Esophagus muscularis mucosa (tissue), 4 donors: ENCODE measurements at regions not wholly inside any gene's neighbourhood (a gene's known extent, or its start where the extent isn't known, plus 50 kb on each side); places are given as distances from the start of the nearest gene placed in this dataset.

Source experiments
- EP300 ChIP-seq: sonication (generic); formaldehyde crosslinking; IDR thresholded peaks from one replicate; pipeline ENCODE4 v1.6.1; 2017; ENCODE audit warnings: antibody characterized with exemption
- POLR2A ChIP-seq: fragments of 450-650 bp; IDR thresholded peaks from one replicate; pipeline ENCODE4 v1.6.1; 2017; ENCODE audit warnings: antibody characterized with exemption, moderate library complexity, mild to moderate bottlenecking, low read depth
- POLR2AphosphoS5 ChIP-seq, 2 donors: sonication (generic); formaldehyde crosslinking; IDR thresholded peaks; one replicate each; pipeline ENCODE4 v1.6.1; 2017; ENCODE audit warnings: antibody characterized with exemption in 2 of 2
- TF ChIP-seq, protein P1 (sequence below), 3 experiments: fragments of 200-600 bp in 2 of 3; fragments of 450-650 bp in 1 of 3; sonication (generic) in 2 of 3; IDR thresholded peaks; one replicate each; pipeline ENCODE4 v1.5.1; 2017 to 2019; ENCODE audit warnings: antibody characterized with exemption in 3 of 3, mild to moderate bottlenecking in 2 of 3, moderate library complexity in 1 of 3

DNA sequence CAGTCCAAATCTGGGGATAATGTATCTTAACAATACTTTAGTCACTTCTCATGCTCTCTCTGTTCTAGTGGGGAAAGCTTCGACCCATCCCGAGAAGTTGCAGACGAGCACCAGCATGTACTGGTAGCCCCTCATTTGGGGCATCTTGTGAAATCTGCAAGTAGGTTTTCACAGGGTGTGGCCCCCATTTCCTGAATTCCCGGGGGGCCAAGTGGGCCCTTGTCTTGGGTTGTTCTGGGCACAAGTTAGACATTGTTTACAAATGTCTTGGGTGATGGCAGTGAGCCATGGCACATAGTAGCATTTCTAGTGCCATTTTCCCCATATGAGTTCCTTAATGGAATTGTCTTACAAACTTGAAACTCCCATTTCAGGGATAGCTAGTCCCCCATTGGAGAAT lies 216.7 kb upstream of the KCND2 start:
- TF ChIP-seq, protein P1, sequence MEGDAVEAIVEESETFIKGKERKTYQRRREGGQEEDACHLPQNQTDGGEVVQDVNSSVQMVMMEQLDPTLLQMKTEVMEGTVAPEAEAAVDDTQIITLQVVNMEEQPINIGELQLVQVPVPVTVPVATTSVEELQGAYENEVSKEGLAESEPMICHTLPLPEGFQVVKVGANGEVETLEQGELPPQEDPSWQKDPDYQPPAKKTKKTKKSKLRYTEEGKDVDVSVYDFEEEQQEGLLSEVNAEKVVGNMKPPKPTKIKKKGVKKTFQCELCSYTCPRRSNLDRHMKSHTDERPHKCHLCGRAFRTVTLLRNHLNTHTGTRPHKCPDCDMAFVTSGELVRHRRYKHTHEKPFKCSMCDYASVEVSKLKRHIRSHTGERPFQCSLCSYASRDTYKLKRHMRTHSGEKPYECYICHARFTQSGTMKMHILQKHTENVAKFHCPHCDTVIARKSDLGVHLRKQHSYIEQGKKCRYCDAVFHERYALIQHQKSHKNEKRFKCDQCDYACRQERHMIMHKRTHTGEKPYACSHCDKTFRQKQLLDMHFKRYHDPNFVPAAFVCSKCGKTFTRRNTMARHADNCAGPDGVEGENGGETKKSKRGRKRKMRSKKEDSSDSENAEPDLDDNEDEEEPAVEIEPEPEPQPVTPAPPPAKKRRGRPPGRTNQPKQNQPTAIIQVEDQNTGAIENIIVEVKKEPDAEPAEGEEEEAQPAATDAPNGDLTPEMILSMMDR (IDR thresholded peaks at IDR 0.05) = no peak
- no peak for TF ChIP-seq EP300
- TF ChIP-seq POLR2A = no peak
- TF ChIP-seq POLR2AphosphoS5 (IDR thresholded peaks at IDR 0.05) = no peak
